GM21515 (cell line): ENCODE measurements at regions not wholly inside any gene's neighbourhood (a gene's known extent, or its start where the extent isn't known, plus 50 kb on each side); places are given as distances from the start of the nearest gene placed in this dataset.

Experiments used
- ATAC-seq: cut with Tn5 transposase; IDR thresholded peaks from one replicate; pipeline ENCODE4 v1.9.1; 2021; ENCODE audit not compliant: unreplicated experiment

GRCh38 chr3:62975566-62975965, 100.3 kb upstream of the CADPS start:
- no peak for ATAC-seq

GRCh38 chr3:62981962-62982361, 106.7 kb upstream of the CADPS start:
- ATAC-seq, result no peak

GRCh38 chr3:62982795-62983455, 107.7 kb upstream of the CADPS start:
- ATAC-seq, result no peak

GRCh38 chr3:62986061-62986460, 110.8 kb upstream of the CADPS start:
- no peak for ATAC-seq

- ATAC-seq, result no peak
Measured at GRCh38 chr3:62987721-62988120, 112.5 kb upstream of the CADPS start.

- no peak for ATAC-seq
Measured at GRCh38 chr3:62990704-62991413, 115.6 kb upstream of the CADPS start.

GRCh38 chr3:62992520-62992919, 117.3 kb upstream of the CADPS start:
- ATAC-seq, result no peak

GRCh38 chr3:62995119-62995518, 119.9 kb upstream of the CADPS start:
- no peak for ATAC-seq

GRCh38 chr3:62995530-62995929, 120.3 kb upstream of the CADPS start:
- ATAC-seq, result no peak

- ATAC-seq, result no peak
Measured at GRCh38 chr3:62997369-62997768, 122.2 kb upstream of the CADPS start.

GRCh38 chr3:62999158-62999557, 123.9 kb upstream of the CADPS start:
- no peak for ATAC-seq

- no peak for ATAC-seq
Measured at GRCh38 chr3:62999791-63000190, 124.6 kb upstream of the CADPS start.

- ATAC-seq, result no peak
Measured at GRCh38 chr3:63004448-63004847, 129.2 kb upstream of the CADPS start.

GRCh38 chr3:63015614-63016309, 140.5 kb upstream of the CADPS start:
- ATAC-seq, result no peak

- no peak for ATAC-seq
Measured at GRCh38 chr3:63022114-63022513, 146.9 kb upstream of the CADPS start.

- ATAC-seq, result no peak
Measured at GRCh38 chr3:63026722-63027121, 151.5 kb upstream of the CADPS start.

- ATAC-seq, result no peak
Measured at GRCh38 chr3:63029326-63029725, 154.1 kb upstream of the CADPS start.

- no peak for ATAC-seq
Measured at GRCh38 chr3:63029921-63030320, 154.7 kb upstream of the CADPS start.

GRCh38 chr3:63030666-63031065, 155.4 kb upstream of the CADPS start:
- ATAC-seq, result no peak

GRCh38 chr3:63032881-63033280, 157.7 kb upstream of the CADPS start:
- no peak for ATAC-seq

GRCh38 chr3:63034101-63034500, 158.9 kb upstream of the CADPS start:
- no peak for ATAC-seq

- no peak for ATAC-seq
Measured at GRCh38 chr3:63037116-63037515, 161.9 kb upstream of the CADPS start.
